ENCODE measurements at regions not wholly inside any gene's neighbourhood (a gene's known extent, or its start where the extent isn't known, plus 50 kb on each side); places are given as distances from the start of the nearest gene placed in this dataset.

- DNase-seq (ENCODE audit: low spot score in 2 of 2, unreplicated experiment in 2 of 2): no peak
- Mint-ChIP-seq H3K4me3 (no peak overlapping the region), H3K36me3 (no peaks in the 10 kb centered on the region), H3K4me1 (peaks cover 54% of the 10 kb centered on the region), H3K27me3 (ENCODE audit: low read depth) (no peaks in the 10 kb centered on the region), H3K9me3 (peaks cover 7% of the 10 kb centered on the region), H3K27ac (peak overlapping the region; percentile 83)
- no peak for TF ChIP-seq CTCF (IDR thresholded peaks at IDR 0.05; ENCODE audit: unreplicated experiment)
Measured at GRCh38 chr13:103303078-103303651, 236.9 kb upstream of the SLC10A2 start.

- H3K27ac Mint-ChIP-seq: peak overlapping the region; percentile 72
- H3K36me3 Mint-ChIP-seq: no peaks in the 10 kb centered on the region
- H3K4me1 Mint-ChIP-seq: peaks cover 53% of the 10 kb centered on the region
- TF ChIP-seq CTCF (IDR thresholded peaks at IDR 0.05; ENCODE audit: unreplicated experiment): no peak
- DNase-seq (ENCODE audit: low spot score in 2 of 2, unreplicated experiment in 2 of 2): no peak
- no peak overlapping the region for H3K4me3 Mint-ChIP-seq
- H3K9me3 Mint-ChIP-seq: peaks cover 6% of the 10 kb centered on the region
- no peaks in the 10 kb centered on the region for H3K27me3 Mint-ChIP-seq (ENCODE audit: low read depth)
Measured at GRCh38 chr13:103302676-103303075, 236.5 kb upstream of the SLC10A2 start.

GRCh38 chr13:103299079-103299478, 232.9 kb upstream of the SLC10A2 start:
- TF ChIP-seq CTCF (IDR thresholded peaks at IDR 0.05; ENCODE audit: unreplicated experiment): no peak
- no peaks in the 10 kb centered on the region for H3K27me3 Mint-ChIP-seq (ENCODE audit: low read depth)
- H3K4me1 Mint-ChIP-seq: peaks cover 30% of the 10 kb centered on the region
- no peak overlapping the region for H3K27ac Mint-ChIP-seq
- no peak overlapping the region for H3K4me3 Mint-ChIP-seq
- H3K36me3 Mint-ChIP-seq: peaks cover 8% of the 10 kb centered on the region
- DNase-seq (ENCODE audit: low spot score in 2 of 2, unreplicated experiment in 2 of 2): no peak
- peaks cover 20% of the 10 kb centered on the region for H3K9me3 Mint-ChIP-seq

GRCh38 chr13:103297083-103297482, 230.9 kb upstream of the SLC10A2 start:
- H3K27me3 Mint-ChIP-seq (ENCODE audit: low read depth): no peaks in the 10 kb centered on the region
- DNase-seq (ENCODE audit: low spot score in 2 of 2, unreplicated experiment in 2 of 2): no peak
- peaks cover 32% of the 10 kb centered on the region for H3K4me1 Mint-ChIP-seq
- H3K9me3 Mint-ChIP-seq: peaks cover 20% of the 10 kb centered on the region
- no peak for TF ChIP-seq CTCF (IDR thresholded peaks at IDR 0.05; ENCODE audit: unreplicated experiment)
- no peak overlapping the region for H3K4me3 Mint-ChIP-seq
- H3K36me3 Mint-ChIP-seq: peaks cover 8% of the 10 kb centered on the region
- no peak overlapping the region for H3K27ac Mint-ChIP-seq

- H3K9me3 Mint-ChIP-seq: peaks cover 11% of the 10 kb centered on the region
- DNase-seq (ENCODE audit: low spot score in 2 of 2, unreplicated experiment in 2 of 2): no peak
- no peak overlapping the region for H3K4me3 Mint-ChIP-seq
- peaks cover 5% of the 10 kb centered on the region for H3K36me3 Mint-ChIP-seq
- H3K4me1 Mint-ChIP-seq: peaks cover 63% of the 10 kb centered on the region
- H3K27ac Mint-ChIP-seq: peak overlapping the region; percentile 94
- no peaks in the 10 kb centered on the region for H3K27me3 Mint-ChIP-seq (ENCODE audit: low read depth)
- TF ChIP-seq CTCF (IDR thresholded peaks at IDR 0.05; ENCODE audit: unreplicated experiment): no peak
Measured at GRCh38 chr13:103291798-103292572, 225.8 kb upstream of the SLC10A2 start.
